GM20000 (cell line): ENCODE measurements at regions not wholly inside any gene's neighbourhood (a gene's known extent, or its start where the extent isn't known, plus 50 kb on each side); places are given as distances from the start of the nearest gene placed in this dataset.
A peak's percentile ranks its signal among the peaks of the same experiment; 100 is the strongest.

ENCODE experiments used
- DNase-seq: peaks from one replicate; pipeline ENCODE4 v3.0.0; 2012; ENCODE audit warnings: low spot score
- CTCF ChIP-seq: IDR thresholded peaks from 2 replicates; pipeline ENCODE4 v1.5.1; 2012; ENCODE audit warnings: mild to moderate bottlenecking, control low read depth; ENCODE audit errors: extremely low read depth, missing control alignments

- DNase-seq: no peak
- no peak for TF ChIP-seq CTCF
Measured at GRCh38 chr2:226429476-226429875, 370.1 kb downstream of the IRS1 start.

- no peak for DNase-seq
- TF ChIP-seq CTCF: no peak
Measured at GRCh38 chr2:226427538-226428307, 371.9 kb downstream of the IRS1 start.

- TF ChIP-seq CTCF: no peak
Measured at GRCh38 chr2:226426292-226426736, 373.3 kb downstream of the IRS1 start.

GRCh38 chr2:226424971-226425370, 374.6 kb downstream of the IRS1 start:
- DNase-seq: no peak
- no peak for TF ChIP-seq CTCF

More at GRCh38 chr2:226426292-226426736, 373.3 kb downstream of the IRS1 start:
- no peak for DNase-seq

GRCh38 chr2:226423498-226423960, 376.1 kb downstream of the IRS1 start:
- no peak for TF ChIP-seq CTCF

GRCh38 chr2:226420646-226421045, 379.0 kb downstream of the IRS1 start:
- no peak for TF ChIP-seq CTCF
- no peak for DNase-seq

More at GRCh38 chr2:226423498-226423960, 376.1 kb downstream of the IRS1 start:
- DNase-seq: peak; percentile 3

GRCh38 chr2:226418521-226418920, 381.1 kb downstream of the IRS1 start:
- no peak for DNase-seq
- no peak for TF ChIP-seq CTCF
